ENCODE measurements at regions not wholly inside any gene's neighbourhood (a gene's known extent, or its start where the extent isn't known, plus 50 kb on each side); places are given as distances from the start of the nearest gene placed in this dataset.

DNA sequence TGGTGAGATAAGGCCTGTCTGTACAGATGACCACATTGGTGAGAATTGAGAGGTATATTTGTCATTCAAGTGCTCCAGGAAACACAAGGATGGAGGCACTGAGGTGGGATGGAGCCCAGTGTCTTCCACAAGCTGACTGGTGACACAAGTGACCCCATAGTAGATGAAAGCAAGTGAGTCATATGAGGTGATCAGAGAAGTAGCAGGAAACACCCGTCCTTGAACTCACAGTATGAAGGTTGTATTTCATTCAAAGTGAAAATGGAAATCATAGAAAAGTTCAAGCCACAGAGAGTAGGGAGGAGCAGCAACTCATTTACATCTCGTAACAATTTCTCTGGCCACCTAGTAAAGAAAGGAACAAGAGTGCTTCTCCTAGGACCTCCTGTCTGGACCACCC is 609.8 kb downstream of the HS3ST4 start:
- DNase-seq (ENCODE audit: low spot score) = no peak
- TF ChIP-seq, protein P1, sequence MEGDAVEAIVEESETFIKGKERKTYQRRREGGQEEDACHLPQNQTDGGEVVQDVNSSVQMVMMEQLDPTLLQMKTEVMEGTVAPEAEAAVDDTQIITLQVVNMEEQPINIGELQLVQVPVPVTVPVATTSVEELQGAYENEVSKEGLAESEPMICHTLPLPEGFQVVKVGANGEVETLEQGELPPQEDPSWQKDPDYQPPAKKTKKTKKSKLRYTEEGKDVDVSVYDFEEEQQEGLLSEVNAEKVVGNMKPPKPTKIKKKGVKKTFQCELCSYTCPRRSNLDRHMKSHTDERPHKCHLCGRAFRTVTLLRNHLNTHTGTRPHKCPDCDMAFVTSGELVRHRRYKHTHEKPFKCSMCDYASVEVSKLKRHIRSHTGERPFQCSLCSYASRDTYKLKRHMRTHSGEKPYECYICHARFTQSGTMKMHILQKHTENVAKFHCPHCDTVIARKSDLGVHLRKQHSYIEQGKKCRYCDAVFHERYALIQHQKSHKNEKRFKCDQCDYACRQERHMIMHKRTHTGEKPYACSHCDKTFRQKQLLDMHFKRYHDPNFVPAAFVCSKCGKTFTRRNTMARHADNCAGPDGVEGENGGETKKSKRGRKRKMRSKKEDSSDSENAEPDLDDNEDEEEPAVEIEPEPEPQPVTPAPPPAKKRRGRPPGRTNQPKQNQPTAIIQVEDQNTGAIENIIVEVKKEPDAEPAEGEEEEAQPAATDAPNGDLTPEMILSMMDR (IDR thresholded peaks at IDR 0.05; ENCODE audit: extremely low read depth, insufficient read depth, missing control alignments) = no peak
- in situ Hi-C loops (cut with MboI; ENCODE audit: low pct_unique_long_range_greater_than_20kb, low sequenced_read_pairs, unreplicated experiment) = no loop called here

DNA sequence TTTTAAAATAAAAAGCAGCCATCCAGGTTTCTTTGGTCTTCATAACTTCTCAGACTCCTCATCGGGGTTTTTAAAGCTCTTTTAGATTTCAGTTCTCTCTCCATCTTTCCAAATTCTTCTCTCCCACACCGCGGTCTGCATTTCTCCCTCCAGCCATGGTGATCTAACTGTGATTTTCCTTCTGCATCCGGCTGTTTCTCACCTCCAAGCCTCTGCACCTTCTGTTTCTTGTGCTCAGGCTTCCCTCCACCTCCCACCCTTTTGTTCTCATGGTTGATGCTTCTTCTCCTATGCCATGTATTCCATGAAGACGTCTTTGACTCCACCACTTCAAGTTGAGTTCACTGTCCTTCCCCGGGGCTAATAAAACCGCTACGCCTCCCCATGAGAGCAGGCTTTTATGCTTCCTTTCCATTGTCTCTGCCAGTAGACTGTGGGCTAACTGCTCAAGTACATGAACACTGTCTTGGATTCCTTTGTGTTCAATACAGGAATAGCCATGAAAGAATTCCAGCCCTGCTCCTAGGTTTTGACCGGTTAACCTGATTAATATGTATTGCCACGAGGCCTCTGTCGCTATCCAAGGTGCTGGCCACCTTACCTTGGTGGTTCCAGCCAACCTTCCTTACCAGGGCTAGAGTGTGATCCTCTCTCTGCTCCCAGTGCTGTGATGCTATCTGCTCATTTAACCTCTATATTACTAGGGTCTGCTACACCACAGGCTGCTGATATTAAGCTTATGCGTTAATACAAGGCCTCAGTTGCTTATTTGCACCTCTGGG is 625.1 kb downstream of the HS3ST4 start:
- DNase-seq (ENCODE audit: low spot score) = no peak
- in situ Hi-C loops (cut with MboI; ENCODE audit: low pct_unique_long_range_greater_than_20kb, low sequenced_read_pairs, unreplicated experiment) = no loop called here
- TF ChIP-seq, protein P1 (IDR thresholded peaks at IDR 0.05; ENCODE audit: extremely low read depth, insufficient read depth, missing control alignments) = no peak

DNA sequence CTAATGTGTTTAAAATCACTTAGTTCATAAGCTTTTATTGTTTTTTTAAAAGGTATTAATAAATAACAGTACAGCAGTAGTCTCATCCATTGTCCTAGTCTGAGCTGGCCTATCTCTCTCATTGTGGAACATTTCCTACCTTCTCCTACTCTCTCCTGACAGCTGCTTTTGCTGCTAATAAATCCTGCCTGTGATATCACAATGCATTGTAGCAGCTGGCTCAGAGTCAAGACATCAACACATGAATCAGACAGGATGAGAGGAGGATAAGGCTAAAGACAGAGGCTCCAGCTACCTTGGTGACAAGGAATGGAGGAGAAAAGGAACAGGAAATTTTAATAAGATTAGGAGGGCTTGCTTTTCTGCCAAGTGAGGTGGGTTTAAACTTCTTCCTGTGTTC is 626.1 kb downstream of the HS3ST4 start:
- TF ChIP-seq, protein P1 (IDR thresholded peaks at IDR 0.05; ENCODE audit: extremely low read depth, insufficient read depth, missing control alignments) = no peak

DNA sequence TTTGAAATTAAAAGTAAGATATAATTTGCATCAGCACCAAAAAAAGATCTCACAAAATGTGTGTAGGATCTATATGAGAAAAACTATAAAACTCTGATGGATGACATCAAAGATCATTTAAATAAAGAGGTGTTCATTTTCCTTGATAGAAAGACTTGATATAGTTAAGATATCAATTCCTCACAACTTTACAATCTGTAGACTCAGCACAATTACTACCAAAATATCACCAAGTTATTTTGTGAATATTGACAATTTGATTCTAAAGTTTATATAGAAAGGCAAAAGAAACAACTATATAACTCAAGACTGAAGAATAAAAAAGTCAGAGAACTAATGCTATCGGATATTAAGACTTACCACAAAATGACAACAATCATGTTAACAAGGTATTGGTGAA is 638.9 kb downstream of the HS3ST4 start:
- TF ChIP-seq, protein P1 (IDR thresholded peaks at IDR 0.05; ENCODE audit: extremely low read depth, insufficient read depth, missing control alignments) = no peak
- in situ Hi-C loops (cut with MboI; ENCODE audit: low pct_unique_long_range_greater_than_20kb, low sequenced_read_pairs, unreplicated experiment) = no loop called here
- no peak for DNase-seq (ENCODE audit: low spot score)

More for the DNA sequence above, 626.1 kb downstream of the HS3ST4 start:
- in situ Hi-C loops (cut with MboI; ENCODE audit: low pct_unique_long_range_greater_than_20kb, low sequenced_read_pairs, unreplicated experiment) = no loop called here
- no peak for DNase-seq (ENCODE audit: low spot score)

DNA sequence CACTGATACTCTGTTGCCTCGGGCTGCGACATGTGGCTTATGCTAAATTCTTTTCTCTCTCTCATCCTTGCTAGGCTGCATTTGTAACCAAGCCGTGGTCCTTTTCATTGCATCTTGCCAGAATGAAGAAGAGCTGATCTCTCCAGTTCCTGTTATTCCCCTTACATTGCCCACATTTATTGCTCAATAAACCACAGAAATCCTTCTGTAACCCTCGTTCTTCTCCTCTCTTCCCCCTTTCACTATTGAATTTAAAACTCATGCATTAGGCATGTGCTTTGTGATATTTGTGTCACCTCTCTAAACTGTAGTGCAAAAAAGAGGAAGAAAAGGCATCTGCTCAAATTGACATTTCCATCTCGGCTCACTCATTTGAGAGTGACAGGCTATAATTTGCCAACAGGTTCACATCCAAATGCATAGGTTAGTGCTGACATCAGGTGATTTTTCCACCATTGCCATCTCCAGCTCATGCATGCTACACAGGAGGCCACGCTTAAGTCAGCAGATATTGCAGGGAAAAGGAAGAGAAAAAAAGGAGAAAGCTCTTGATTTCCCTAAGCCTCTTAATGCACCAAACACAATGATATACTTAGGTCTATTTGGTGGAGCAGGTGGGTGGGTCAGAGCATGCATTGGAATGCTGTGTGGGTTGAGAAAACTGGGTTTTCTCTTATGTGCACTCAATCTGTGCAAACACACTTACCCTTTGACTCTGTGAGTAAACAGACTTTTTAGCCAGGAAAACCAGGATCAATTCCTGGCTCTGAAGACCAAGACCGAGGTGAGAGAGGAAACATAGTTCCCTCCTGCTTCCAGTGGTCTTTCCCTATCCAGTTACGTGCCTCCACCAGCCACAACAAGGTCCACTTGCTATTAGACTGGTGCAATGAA is 642.7 kb downstream of the HS3ST4 start:
- TF ChIP-seq, protein P1 (IDR thresholded peaks at IDR 0.05; ENCODE audit: extremely low read depth, insufficient read depth, missing control alignments) = no peak
- no peak for DNase-seq (ENCODE audit: low spot score)
- in situ Hi-C loops (cut with MboI; ENCODE audit: low pct_unique_long_range_greater_than_20kb, low sequenced_read_pairs, unreplicated experiment) = no loop called here

DNA sequence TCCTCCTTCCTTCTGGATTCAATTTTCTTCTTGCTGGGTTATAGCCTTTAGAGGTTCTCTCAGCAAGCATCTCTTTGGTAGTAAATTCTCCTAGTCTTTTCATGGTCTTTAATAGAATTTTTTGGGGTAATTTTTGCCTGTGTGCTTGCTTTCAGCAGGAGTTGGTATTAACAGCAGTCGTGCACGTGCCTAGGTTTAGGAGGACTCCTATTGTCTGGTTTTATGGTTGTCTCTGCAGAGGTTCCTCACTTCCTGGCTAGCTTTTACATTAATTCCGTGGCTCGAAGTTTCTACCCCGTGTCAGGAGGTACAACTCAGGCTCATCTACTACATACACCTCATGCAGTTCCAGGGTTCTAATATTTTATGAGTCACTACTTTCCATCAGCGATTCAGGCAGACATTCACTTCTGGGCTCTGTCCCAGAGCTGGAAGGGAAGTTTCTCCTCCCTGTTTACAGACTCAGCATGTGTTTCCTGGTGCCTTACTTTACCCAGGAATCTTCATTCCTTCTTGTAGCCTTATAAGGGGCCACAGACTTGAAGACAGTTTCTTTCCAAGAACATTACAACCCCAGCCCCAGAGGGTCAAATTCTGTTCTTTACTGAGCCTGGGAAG is 643.6 kb downstream of the HS3ST4 start:
- TF ChIP-seq, protein P1 (IDR thresholded peaks at IDR 0.05; ENCODE audit: extremely low read depth, insufficient read depth, missing control alignments) = no peak
- in situ Hi-C loops (cut with MboI; ENCODE audit: low pct_unique_long_range_greater_than_20kb, low sequenced_read_pairs, unreplicated experiment) = no loop called here
- DNase-seq (ENCODE audit: low spot score) = no peak

Measured in GM13977 (cell line).